Common myeloid progenitor, CD34-positive (primary cell): ENCODE measurements at regions not wholly inside any gene's neighbourhood (a gene's known extent, or its start where the extent isn't known, plus 50 kb on each side); places are given as distances from the start of the nearest gene placed in this dataset.

Source experiments
- CTCF ChIA-PET: fragments of 350-600 bp; sonication (Branson Sonifier 250); formaldehyde crosslinking; loops from one replicate; lab custom pipeline; 2021; ENCODE audit warnings: antibody characterized with exemption; lab: Charles Lee
- POLR2A ChIA-PET: fragments of 350-600 bp; sonication (Branson Sonifier 250); formaldehyde crosslinking; loops from one replicate; lab custom pipeline; 2021; ENCODE audit warnings: antibody characterized with exemption; lab: Charles Lee
- DNase-seq, 3 donors: peaks; one replicate each; pipeline versions ENCODE4 v3.0.0 to v3.0.0-alpha.2; 2013
- H3K27ac ChIP-seq, 2 experiments: 1 replicate in 1 of 2; 2 replicates in 1 of 2; pipeline ENCODE4 v1.7.0; 2013; ENCODE audit warnings: inconsistent platforms in 2 of 2, low read length in 2 of 2, mild to moderate bottlenecking in 2 of 2, low read depth in 1 of 2, moderate library complexity in 1 of 2; ENCODE audit not compliant: severe bottlenecking in 2 of 2, insufficient read depth in 1 of 2, poor library complexity in 1 of 2
- H3K27me3 ChIP-seq, 5 experiments: replicated peaks in 2 of 5; 1 replicate in 3 of 5; 2 replicates in 2 of 5; pipeline versions ENCODE4 v1.6.1 to v1.7.0; 2013; ENCODE audit warnings: low read length in 4 of 5, mild to moderate bottlenecking in 2 of 5, moderate library complexity in 2 of 5, inconsistent platforms in 1 of 5; ENCODE audit not compliant: insufficient read depth in 5 of 5, control insufficient read depth in 4 of 5
- H3K36me3 ChIP-seq, 4 experiments: 1 replicate in 2 of 4; 2 replicates in 2 of 4; pipeline versions ENCODE4 v1.6.1 to v1.7.0; 2013; ENCODE audit warnings: low read length in 3 of 4, control low read depth in 1 of 4, mild to moderate bottlenecking in 1 of 4; ENCODE audit not compliant: control insufficient read depth in 4 of 4, insufficient read depth in 4 of 4
- H3K4me1 ChIP-seq, 4 experiments: 1 replicate in 3 of 4; 2 replicates in 1 of 4; pipeline versions ENCODE4 v1.6.1 to v1.7.1; 2013; ENCODE audit warnings: low read length in 3 of 4, mild to moderate bottlenecking in 3 of 4, control low read depth in 1 of 4, inconsistent platforms in 1 of 4, moderate library complexity in 1 of 4; ENCODE audit not compliant: control insufficient read depth in 4 of 4, insufficient read depth in 4 of 4; ENCODE audit errors: control extremely low read depth in 1 of 4
- H3K4me3 ChIP-seq, 7 experiments: 1 replicate in 4 of 7; 2 replicates in 3 of 7; pipeline versions ENCODE4 v1.5.1 to v1.7.0; 2013; ENCODE audit warnings: mild to moderate bottlenecking in 7 of 7, low read length in 6 of 7, moderate library complexity in 6 of 7, inconsistent platforms in 2 of 7, low read depth in 2 of 7, control low read depth in 1 of 7; ENCODE audit not compliant: insufficient read depth in 4 of 7, control insufficient read depth in 1 of 7; ENCODE audit errors: extremely low read depth in 1 of 7
- H3K9me3 ChIP-seq, 5 experiments: 1 replicate in 4 of 5; 2 replicates in 1 of 5; pipeline versions ENCODE4 v1.6.1 to v1.7.1; 2013; ENCODE audit warnings: low read length in 4 of 5, mild to moderate bottlenecking in 2 of 5, inconsistent platforms in 1 of 5, low read depth in 1 of 5, moderate library complexity in 1 of 5; ENCODE audit not compliant: control insufficient read depth in 4 of 5, insufficient read depth in 2 of 5; ENCODE audit errors: control extremely low read depth in 1 of 5
- WGBS: methylation state at CpG from one replicate; pipeline ENCODE4 v1.1.5; 2013; ENCODE audit not compliant: insufficient coverage; 5-methylcytosine and 5-hydroxymethylcytosine counted together

GRCh38 chr2:3126171-3126910 lies 251.3 kb downstream of the EIPR1 start:
- DNase-seq, result no peak
- ChIA-PET POLR2A (no interaction called here), CTCF (no interaction called here)
- Histone ChIP-seq H3K4me3 (no peak overlapping the region), H3K27ac (no peak overlapping the region), H3K4me1 (peaks cover 0 to 2% (median under 1%) of the 10 kb centered on the region in 4 experiments), H3K27me3 (peaks cover 0 to 4% (median 0%) of the 10 kb centered on the region in 5 experiments), H3K9me3 (no peaks in the 10 kb centered on the region), H3K36me3 (no peaks in the 10 kb centered on the region)
- whole genome bisulfite sequencing, result 95% methylated on average over 10 of the region's 14 CpGs

DNA sequence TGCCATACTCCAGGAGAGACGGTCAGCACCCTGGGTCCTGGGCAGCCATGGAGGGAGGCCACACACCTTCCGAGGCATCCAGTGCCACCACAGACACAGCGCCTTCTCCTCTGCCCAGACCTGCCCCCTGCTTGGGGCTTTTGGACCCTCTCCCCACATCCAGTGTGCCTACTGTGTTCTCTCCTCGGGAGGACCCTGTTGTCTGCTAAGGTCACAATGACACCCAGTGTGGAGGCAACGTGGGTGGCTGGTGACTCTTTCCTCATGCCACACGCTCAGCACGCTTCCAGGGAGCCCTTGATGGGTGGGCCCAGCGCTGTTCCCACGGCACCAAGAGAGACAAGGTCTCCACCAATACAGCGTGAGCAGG lies 251.9 kb downstream of the EIPR1 start:
- H3K36me3 ChIP-seq, result no peaks in the 10 kb centered on the region

DNA sequence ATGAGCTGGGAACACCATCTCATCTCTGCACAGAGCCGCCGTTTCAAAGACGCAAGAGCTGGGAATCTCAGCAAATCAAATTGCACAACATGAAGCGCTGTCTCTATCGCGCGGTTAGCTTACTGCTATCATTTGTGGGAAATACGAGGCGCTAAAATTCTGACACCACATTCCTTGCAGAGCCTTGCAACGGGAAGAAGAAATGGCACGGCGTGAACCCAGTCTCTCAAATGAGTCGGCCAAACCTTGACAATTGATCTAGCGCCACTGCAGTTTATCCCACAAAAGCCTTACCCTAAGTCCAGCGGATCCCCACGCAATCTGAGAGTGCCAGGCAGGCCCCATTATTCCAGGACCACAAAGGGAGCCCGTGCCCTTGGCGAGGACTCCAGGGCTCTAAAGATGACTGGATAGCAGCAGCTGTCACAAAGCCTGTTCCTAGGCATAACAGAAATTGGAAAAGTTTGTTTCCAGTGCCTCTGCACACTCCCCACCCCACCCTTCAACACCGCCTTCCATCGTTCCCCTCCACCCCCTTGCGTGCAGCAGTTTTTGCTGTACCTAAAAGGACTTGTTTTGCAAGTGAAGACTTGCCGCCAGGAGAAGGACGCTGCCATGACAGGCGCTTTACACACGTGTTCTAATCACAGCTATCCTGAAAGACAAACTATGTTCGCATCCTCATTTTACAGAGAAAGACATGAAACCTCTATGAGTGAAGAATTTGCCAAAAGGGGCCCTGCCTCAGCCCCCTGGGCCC lies 252.4 kb downstream of the EIPR1 start:
- H3K4me3 ChIP-seq, result no peak overlapping the region
- DNase-seq, result no peak

More for the DNA sequence above, 251.9 kb downstream of the EIPR1 start:
- Histone ChIP-seq H3K4me3 (no peak overlapping the region), H3K4me1 (no peaks in the 10 kb centered on the region), H3K27ac (no peak overlapping the region), H3K27me3 (peaks cover 0 to 4% (median 0%) of the 10 kb centered on the region in 5 experiments), H3K9me3 (no peaks in the 10 kb centered on the region)
- CTCF ChIA-PET, result no interaction called here
- 97% methylated on average over 10 of the region's 10 CpGs for WGBS
- POLR2A ChIA-PET, result no interaction called here
- no peak for DNase-seq

DNA sequence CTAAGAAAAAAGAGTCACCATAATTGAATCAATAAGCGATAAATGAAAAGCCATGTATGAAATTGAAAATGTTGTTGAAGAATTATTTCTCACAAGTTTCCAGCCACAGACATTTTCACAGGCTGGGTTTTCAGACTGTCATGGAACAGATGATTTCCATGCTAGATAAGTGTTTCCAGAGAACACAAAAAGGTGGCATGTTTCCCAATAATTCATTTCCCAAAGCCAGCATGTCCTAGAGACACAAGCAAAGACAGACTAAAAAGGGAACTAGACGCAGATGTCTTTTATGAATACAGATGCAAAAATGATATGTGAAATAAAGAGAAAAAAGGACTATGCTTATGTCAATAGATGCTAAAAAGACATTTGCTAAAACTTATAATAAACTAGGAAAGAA lies 255.1 kb downstream of the EIPR1 start:
- CTCF ChIA-PET, result no interaction called here
- Histone ChIP-seq H3K27me3 (peaks cover 0 to 2% (median 0%) of the 10 kb centered on the region in 5 experiments), H3K36me3 (no peaks in the 10 kb centered on the region), H3K4me3 (no peak overlapping the region), H3K27ac (no peak overlapping the region), H3K9me3 (no peaks in the 10 kb centered on the region), H3K4me1 (no peaks in the 10 kb centered on the region)
- DNase-seq, result no peak
- POLR2A ChIA-PET, result no interaction called here
- no CpG with 5 or more reads among the region's 2 CpGs for WGBS

More for the DNA sequence above, 252.4 kb downstream of the EIPR1 start:
- Histone ChIP-seq H3K36me3 (no peaks in the 10 kb centered on the region), H3K9me3 (no peaks in the 10 kb centered on the region), H3K27me3 (peaks cover 0 to 4% (median 0%) of the 10 kb centered on the region in 5 experiments), H3K4me1 (no peaks in the 10 kb centered on the region), H3K27ac (no peak overlapping the region)
- WGBS, result 92% methylated on average over 26 of the region's 26 CpGs
- CTCF ChIA-PET, result no interaction called here
- POLR2A ChIA-PET, result no interaction called here

- no peaks in the 10 kb centered on the region for H3K9me3 ChIP-seq
- no peaks in the 10 kb centered on the region for H3K4me1 ChIP-seq
- WGBS, result no CpG with 5 or more reads among the region's 2 CpGs
- DNase-seq, result no peak
- no peaks in the 10 kb centered on the region for H3K27me3 ChIP-seq
- ChIA-PET CTCF (no interaction called here), POLR2A (no interaction called here)
- no peak overlapping the region for H3K4me3 ChIP-seq
- no peak overlapping the region for H3K27ac ChIP-seq
- H3K36me3 ChIP-seq, result no peaks in the 10 kb centered on the region
Measured at GRCh38 chr2:3121601-3122000, 256.0 kb downstream of the EIPR1 start.

- H3K4me3 ChIP-seq, result no peak overlapping the region
- H3K9me3 ChIP-seq, result no peaks in the 10 kb centered on the region
- no peaks in the 10 kb centered on the region for H3K27me3 ChIP-seq
- no peak for DNase-seq
- ChIA-PET POLR2A (no interaction called here), CTCF (no interaction called here)
- H3K4me1 ChIP-seq, result no peaks in the 10 kb centered on the region
- no peak overlapping the region for H3K27ac ChIP-seq
- 100% methylated on average over 4 of the region's 7 CpGs for WGBS
- no peaks in the 10 kb centered on the region for H3K36me3 ChIP-seq
Measured at GRCh38 chr2:3117650-3118216, 259.9 kb downstream of the EIPR1 start.

GRCh38 chr2:3116371-3116770 lies 261.2 kb downstream of the EIPR1 start:
- POLR2A ChIA-PET, result no interaction called here
- H3K4me1 ChIP-seq, result no peaks in the 10 kb centered on the region
- H3K27me3 ChIP-seq, result no peaks in the 10 kb centered on the region
- 91% methylated on average over 12 of the region's 14 CpGs for WGBS
- peak in 1 of 3 donors; percentile 8 for DNase-seq
- H3K27ac ChIP-seq, result no peak overlapping the region
- CTCF ChIA-PET, result no interaction called here
- no peak overlapping the region for H3K4me3 ChIP-seq
- H3K9me3 ChIP-seq, result no peaks in the 10 kb centered on the region
- H3K36me3 ChIP-seq, result no peaks in the 10 kb centered on the region
